ENCODE measurements at regions not wholly inside any gene's neighbourhood (a gene's known extent, or its start where the extent isn't known, plus 50 kb on each side); places are given as distances from the start of the nearest gene placed in this dataset.

- Mint-ChIP-seq H3K9me3 (peaks cover 8% of the 10 kb centered on the region), H3K27me3 (no peaks in the 10 kb centered on the region), H3K4me3 (no peak overlapping the region), H3K4me1 (ENCODE audit: low read depth) (no peaks in the 10 kb centered on the region), H3K27ac (no peak overlapping the region), H3K36me3 (ENCODE audit: low read depth) (no peaks in the 10 kb centered on the region)
Observed at GRCh38 chr13:83508771-83509301, 373.4 kb downstream of the SLITRK1 start.

- H3K27me3 Mint-ChIP-seq, result no peaks in the 10 kb centered on the region
- H3K27ac Mint-ChIP-seq, result no peak overlapping the region
- H3K9me3 Mint-ChIP-seq, result peaks cover 12% of the 10 kb centered on the region
- no peaks in the 10 kb centered on the region for H3K4me1 Mint-ChIP-seq (ENCODE audit: low read depth)
- H3K36me3 Mint-ChIP-seq (ENCODE audit: low read depth), result no peaks in the 10 kb centered on the region
- no peak overlapping the region for H3K4me3 Mint-ChIP-seq
Observed at GRCh38 chr13:83503424-83503823, 378.9 kb downstream of the SLITRK1 start.

- no peaks in the 10 kb centered on the region for H3K27me3 Mint-ChIP-seq
- H3K36me3 Mint-ChIP-seq (ENCODE audit: low read depth), result no peaks in the 10 kb centered on the region
- H3K4me1 Mint-ChIP-seq (ENCODE audit: low read depth), result no peaks in the 10 kb centered on the region
- peaks cover 8% of the 10 kb centered on the region for H3K9me3 Mint-ChIP-seq
- H3K27ac Mint-ChIP-seq, result no peak overlapping the region
- no peak overlapping the region for H3K4me3 Mint-ChIP-seq
Observed at GRCh38 chr13:83499286-83499685, 383.0 kb downstream of the SLITRK1 start.

- H3K27me3 Mint-ChIP-seq, result no peaks in the 10 kb centered on the region
- peaks cover 6% of the 10 kb centered on the region for H3K9me3 Mint-ChIP-seq
- H3K27ac Mint-ChIP-seq, result no peak overlapping the region
- H3K4me1 Mint-ChIP-seq (ENCODE audit: low read depth), result no peaks in the 10 kb centered on the region
- H3K36me3 Mint-ChIP-seq (ENCODE audit: low read depth), result no peaks in the 10 kb centered on the region
- no peak overlapping the region for H3K4me3 Mint-ChIP-seq
Observed at GRCh38 chr13:83498481-83499190, 383.6 kb downstream of the SLITRK1 start.

- Mint-ChIP-seq H3K4me3 (no peak overlapping the region), H3K9me3 (peaks cover 4% of the 10 kb centered on the region), H3K4me1 (ENCODE audit: low read depth) (no peaks in the 10 kb centered on the region), H3K36me3 (ENCODE audit: low read depth) (no peaks in the 10 kb centered on the region), H3K27ac (no peak overlapping the region), H3K27me3 (no peaks in the 10 kb centered on the region)
Observed at GRCh38 chr13:83498045-83498444, 384.2 kb downstream of the SLITRK1 start.

GRCh38 chr13:83496501-83496900 is 385.8 kb downstream of the SLITRK1 start:
- Mint-ChIP-seq H3K4me3 (no peak overlapping the region), H3K36me3 (ENCODE audit: low read depth) (no peaks in the 10 kb centered on the region), H3K27me3 (no peaks in the 10 kb centered on the region)

GRCh38 chr13:83485101-83485500 is 397.2 kb downstream of the SLITRK1 start:
- Mint-ChIP-seq H3K9me3 (peaks cover 6% of the 10 kb centered on the region), H3K4me3 (no peak overlapping the region), H3K36me3 (ENCODE audit: low read depth) (no peaks in the 10 kb centered on the region), H3K4me1 (ENCODE audit: low read depth) (no peaks in the 10 kb centered on the region), H3K27ac (no peak overlapping the region), H3K27me3 (no peaks in the 10 kb centered on the region)

More at GRCh38 chr13:83496501-83496900, 385.8 kb downstream of the SLITRK1 start:
- Mint-ChIP-seq H3K4me1 (ENCODE audit: low read depth) (no peaks in the 10 kb centered on the region), H3K9me3 (no peaks in the 10 kb centered on the region), H3K27ac (no peak overlapping the region)

GRCh38 chr13:83471011-83471410 is 411.3 kb downstream of the SLITRK1 start:
- Mint-ChIP-seq H3K4me3 (no peak overlapping the region), H3K27ac (no peak overlapping the region), H3K36me3 (ENCODE audit: low read depth) (no peaks in the 10 kb centered on the region), H3K9me3 (peaks cover 13% of the 10 kb centered on the region), H3K27me3 (no peaks in the 10 kb centered on the region), H3K4me1 (ENCODE audit: low read depth) (no peaks in the 10 kb centered on the region)

GRCh38 chr13:83470133-83470797 is 412.0 kb downstream of the SLITRK1 start:
- H3K9me3 Mint-ChIP-seq, result peaks cover 10% of the 10 kb centered on the region

GRCh38 chr13:83453723-83454122 is 428.6 kb downstream of the SLITRK1 start:
- Mint-ChIP-seq H3K4me3 (no peak overlapping the region), H3K27ac (no peak overlapping the region), H3K27me3 (no peaks in the 10 kb centered on the region), H3K9me3 (no peaks in the 10 kb centered on the region), H3K4me1 (ENCODE audit: low read depth) (no peaks in the 10 kb centered on the region), H3K36me3 (ENCODE audit: low read depth) (no peaks in the 10 kb centered on the region)

More at GRCh38 chr13:83470133-83470797, 412.0 kb downstream of the SLITRK1 start:
- no peak overlapping the region for H3K27ac Mint-ChIP-seq
- H3K4me3 Mint-ChIP-seq, result no peak overlapping the region
- no peaks in the 10 kb centered on the region for H3K4me1 Mint-ChIP-seq (ENCODE audit: low read depth)
- no peaks in the 10 kb centered on the region for H3K36me3 Mint-ChIP-seq (ENCODE audit: low read depth)
- H3K27me3 Mint-ChIP-seq, result no peaks in the 10 kb centered on the region

- Mint-ChIP-seq H3K27ac (no peak overlapping the region), H3K9me3 (no peaks in the 10 kb centered on the region), H3K4me1 (ENCODE audit: low read depth) (no peaks in the 10 kb centered on the region), H3K27me3 (no peaks in the 10 kb centered on the region), H3K4me3 (no peak overlapping the region), H3K36me3 (ENCODE audit: low read depth) (no peaks in the 10 kb centered on the region)
Observed at GRCh38 chr13:83453300-83453699, 429.0 kb downstream of the SLITRK1 start.

- Mint-ChIP-seq H3K4me3 (no peak overlapping the region), H3K36me3 (ENCODE audit: low read depth) (no peaks in the 10 kb centered on the region), H3K27me3 (no peaks in the 10 kb centered on the region), H3K9me3 (no peaks in the 10 kb centered on the region), H3K27ac (no peak overlapping the region), H3K4me1 (ENCODE audit: low read depth) (no peaks in the 10 kb centered on the region)
Observed at GRCh38 chr13:83452292-83452950, 429.9 kb downstream of the SLITRK1 start.

GRCh38 chr13:83450591-83450990 is 431.7 kb downstream of the SLITRK1 start:
- Mint-ChIP-seq H3K27ac (no peak overlapping the region), H3K4me1 (ENCODE audit: low read depth) (no peaks in the 10 kb centered on the region), H3K27me3 (no peaks in the 10 kb centered on the region), H3K9me3 (peaks cover 6% of the 10 kb centered on the region), H3K36me3 (ENCODE audit: low read depth) (no peaks in the 10 kb centered on the region), H3K4me3 (no peak overlapping the region)

GRCh38 chr13:83449668-83450395 is 432.4 kb downstream of the SLITRK1 start:
- Mint-ChIP-seq H3K27me3 (no peaks in the 10 kb centered on the region), H3K27ac (no peak overlapping the region), H3K9me3 (peaks cover 13% of the 10 kb centered on the region), H3K4me3 (no peak overlapping the region), H3K36me3 (ENCODE audit: low read depth) (no peaks in the 10 kb centered on the region), H3K4me1 (ENCODE audit: low read depth) (no peaks in the 10 kb centered on the region)
